NCI-H82 (cell line): ENCODE measurements at regions not wholly inside any gene's neighbourhood (a gene's known extent, or its start where the extent isn't known, plus 50 kb on each side); places are given as distances from the start of the nearest gene placed in this dataset.
"Not testable (repeated sequence)": the region's sequence is repeated elsewhere in the genome, so short reads cannot be mapped to it uniquely, and the experiment has no call there.

Experiments
- DNase-seq: peaks from one replicate; lab custom pipeline; 2025; lab: John Stamatoyannopoulos, UW

DNA sequence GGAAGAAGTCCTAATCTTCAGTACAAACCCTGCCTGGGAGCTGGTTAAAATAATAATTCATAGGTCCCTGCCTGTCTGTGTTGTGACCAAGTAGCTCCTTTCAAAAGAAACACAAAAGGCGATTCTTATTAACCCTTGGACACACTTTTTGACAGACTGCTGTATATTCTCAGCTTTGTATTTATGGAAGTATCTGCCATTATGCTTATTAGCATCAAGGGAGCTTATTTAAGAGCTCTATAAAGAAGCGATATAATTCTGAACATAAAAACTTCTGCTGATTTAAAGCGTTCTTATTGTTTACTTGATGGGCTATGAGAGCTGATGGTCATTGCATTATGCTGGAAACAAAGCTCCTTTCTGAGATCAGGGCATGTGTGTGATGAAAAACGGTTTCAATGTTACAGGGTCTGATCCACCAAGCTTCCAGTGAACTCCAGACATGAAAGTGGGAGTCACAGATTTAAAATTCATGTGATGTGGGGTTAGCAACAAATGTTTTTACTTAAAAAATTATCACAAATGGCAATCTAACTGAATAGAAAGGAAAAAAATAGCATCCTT is 181.8 kb upstream of the PDE10A start:
- DNase-seq, result no peak

DNA sequence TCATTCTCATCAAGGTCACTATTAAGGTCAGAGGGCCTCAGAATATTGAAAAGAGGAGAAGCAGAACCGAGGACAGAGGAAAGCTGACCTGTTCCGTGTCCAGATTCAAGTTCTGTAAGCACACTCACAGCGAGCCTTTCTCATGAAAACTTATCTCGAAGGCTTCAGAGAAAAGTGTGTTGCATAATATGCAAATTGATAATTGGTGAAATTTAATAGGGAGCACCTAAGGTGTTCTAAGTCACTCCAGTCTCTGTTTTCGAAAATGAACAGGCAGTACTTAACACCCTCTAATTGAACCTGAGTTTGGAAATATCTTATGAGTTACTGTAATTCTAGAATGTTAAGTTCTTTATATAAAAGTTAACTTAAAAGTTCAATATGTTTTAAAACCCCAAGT is 181.2 kb upstream of the PDE10A start:
- no peak for DNase-seq

DNA sequence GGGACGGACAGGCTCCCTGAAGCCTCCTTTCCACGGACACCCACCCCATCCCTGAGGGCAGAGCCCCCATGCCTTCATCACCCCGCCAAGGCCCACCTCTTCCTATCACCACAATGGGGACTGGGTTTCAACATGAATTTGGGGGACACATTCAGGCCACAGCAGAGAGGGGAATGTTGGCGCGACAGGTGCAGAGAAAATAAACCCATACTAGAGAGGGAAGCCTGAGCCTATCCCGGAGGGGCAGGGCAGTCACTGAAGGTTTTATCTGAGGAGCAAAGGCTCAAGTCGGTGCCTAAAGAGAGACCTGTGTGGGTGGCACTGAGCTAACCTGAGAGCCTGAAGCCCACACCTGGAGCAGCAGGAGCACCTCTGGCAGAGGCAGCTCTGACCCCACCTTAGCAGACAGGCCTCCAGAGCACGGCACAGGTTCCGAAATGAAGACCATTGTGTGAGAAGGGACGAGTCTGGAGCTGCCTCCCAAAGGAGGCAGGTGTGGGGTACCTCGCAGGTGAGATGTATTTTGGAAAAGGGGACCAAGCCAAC is 180.6 kb upstream of the PDE10A start:
- DNase-seq, result no peak

DNA sequence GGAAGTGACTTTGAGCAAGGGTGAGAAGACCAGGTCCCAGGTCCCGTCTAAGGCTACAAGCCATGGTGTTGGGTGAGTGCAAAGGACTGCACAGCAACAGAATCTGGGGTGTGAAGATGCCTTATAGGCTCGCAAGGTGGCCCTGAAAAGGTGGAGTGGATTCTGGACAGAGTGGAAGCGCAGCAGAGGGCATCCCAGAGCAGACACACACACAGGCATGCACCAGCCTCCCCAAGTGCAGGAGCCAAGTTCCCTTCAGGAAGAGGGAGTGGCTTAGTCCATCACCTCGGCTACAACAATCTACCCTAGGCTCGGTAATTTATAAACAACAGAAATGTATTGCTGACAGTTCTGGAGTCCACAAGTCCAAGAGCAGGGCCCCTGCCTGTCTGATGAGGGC is 180.1 kb upstream of the PDE10A start:
- DNase-seq, result no peak

DNA sequence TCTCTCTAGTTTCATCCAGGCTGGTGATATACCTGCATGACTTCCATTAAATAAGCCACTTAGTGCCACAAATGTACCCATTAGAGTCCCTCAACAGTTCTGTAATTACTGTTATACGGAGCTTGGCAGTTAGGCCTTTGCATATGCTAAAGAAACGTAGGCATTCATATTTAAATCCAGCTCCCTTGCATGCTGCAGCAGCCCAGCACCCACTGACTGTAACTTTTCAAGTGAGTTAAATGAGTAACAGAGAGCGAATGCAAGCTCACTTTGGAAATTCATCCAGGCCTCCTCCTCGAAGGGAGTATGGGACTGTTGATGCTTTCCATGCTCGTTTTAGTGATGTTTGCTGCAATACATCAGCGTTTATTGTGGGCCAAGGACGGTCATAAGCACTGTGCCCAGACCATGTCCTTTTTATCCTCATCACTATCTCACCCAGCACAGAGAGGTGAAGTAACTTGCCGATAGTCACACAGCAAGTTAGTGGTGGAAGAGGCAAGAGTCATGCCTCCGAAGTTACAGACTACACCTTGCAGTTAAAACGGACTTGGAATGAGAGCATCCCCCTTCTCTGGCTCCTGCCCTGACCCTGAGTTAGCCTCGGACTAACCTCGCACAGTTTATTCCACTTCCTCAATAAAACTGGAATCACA is 179.4 kb upstream of the PDE10A start:
- no peak for DNase-seq

DNA sequence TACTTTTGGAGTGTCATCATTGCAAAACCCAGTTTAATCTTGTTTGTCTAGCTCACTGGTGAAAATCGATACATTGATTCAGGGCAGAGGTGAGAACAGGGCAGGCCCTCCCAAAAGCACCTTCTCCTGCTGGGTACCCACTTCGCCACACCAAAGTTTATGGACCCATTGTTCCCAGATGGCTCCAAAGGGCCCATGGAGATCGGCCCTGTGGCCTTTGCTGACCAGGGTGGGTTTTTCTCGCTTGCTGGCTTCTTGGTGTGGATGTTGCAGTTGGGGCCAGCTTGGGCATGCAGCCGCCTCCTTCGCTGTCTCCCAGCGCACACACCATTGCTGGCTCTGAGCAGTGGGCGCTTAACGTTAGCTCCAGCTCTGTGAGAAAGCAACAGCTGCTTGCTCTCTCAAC is 178.1 kb upstream of the PDE10A start:
- no peak for DNase-seq

DNA sequence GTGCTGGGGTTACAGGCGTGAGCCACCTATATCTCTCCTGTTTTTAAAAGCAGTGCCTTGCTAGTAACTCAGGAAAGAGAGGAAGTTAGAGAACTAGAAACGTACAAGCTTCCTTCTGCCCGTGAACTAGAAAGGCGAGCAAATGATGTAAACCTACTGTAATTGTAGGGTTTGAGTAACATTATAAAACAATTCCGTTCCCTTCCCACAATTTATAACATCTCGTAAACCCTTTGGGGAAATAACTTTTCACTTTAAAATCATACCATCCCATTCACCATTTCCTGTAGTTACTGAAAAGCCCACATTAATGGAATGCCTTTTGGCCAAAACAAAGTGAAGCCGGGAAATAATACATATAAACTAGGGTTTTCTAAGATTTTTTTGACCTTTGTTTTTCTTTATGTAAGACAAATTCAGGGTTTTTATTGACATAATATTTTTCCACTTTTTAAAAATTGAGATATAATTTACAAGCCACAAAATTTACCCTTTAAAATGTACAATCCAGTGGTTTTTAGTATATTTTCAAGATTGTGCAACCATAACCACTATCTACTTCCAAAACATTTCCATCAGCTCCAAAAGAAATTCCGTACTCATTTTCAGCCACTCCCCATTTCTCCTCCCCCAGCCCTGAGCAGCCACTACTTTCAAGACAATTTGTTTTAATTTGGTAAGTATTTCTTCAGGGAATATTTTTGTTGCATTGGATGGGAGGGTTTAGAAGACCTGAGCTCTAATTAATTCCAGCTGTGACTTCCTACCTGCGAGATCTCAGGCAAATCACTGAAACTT is 175.1 kb upstream of the PDE10A start:
- no peak for DNase-seq

DNA sequence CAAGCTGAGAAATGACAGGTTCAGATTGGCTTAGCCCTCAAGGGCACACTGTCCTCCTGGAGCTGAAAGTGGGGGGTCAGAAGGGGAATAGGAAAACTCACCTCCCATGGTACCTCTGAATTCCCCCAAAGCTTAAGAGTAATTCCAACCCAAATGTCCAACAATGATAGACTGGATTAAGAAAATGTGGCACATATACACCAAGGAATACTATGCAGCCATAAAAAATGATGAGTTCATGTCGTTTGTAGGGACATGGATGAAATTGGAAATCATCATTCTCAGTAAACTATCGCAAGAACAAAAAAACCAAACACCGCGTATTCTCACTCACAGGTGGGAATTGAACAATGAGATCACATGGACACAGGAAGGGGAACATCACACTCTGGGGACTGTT is 173.6 kb upstream of the PDE10A start:
- not testable (repeated sequence) for DNase-seq

DNA sequence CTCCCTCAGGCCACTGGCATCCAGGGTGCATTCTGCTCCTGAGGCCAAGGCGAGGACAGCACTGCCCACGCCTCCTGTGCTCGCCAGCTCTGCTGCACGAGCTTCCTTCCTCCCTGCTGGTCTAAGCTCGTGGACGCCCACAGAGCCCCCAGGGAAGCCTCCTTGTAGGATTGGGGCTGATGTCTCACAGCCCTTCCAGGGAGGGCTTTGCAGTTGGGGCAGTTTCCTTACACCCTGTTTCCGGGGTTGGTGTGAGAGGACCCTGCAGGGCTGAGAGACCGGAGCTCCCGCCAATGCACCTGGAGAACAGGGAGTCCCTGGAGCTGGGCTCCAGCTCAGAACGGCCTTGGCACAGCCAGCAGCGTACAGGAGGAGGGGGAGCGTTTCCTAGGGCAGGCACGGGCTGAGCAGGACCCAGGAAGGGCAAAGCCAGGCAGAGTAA is 172.4 kb upstream of the PDE10A start:
- no peak for DNase-seq

DNA sequence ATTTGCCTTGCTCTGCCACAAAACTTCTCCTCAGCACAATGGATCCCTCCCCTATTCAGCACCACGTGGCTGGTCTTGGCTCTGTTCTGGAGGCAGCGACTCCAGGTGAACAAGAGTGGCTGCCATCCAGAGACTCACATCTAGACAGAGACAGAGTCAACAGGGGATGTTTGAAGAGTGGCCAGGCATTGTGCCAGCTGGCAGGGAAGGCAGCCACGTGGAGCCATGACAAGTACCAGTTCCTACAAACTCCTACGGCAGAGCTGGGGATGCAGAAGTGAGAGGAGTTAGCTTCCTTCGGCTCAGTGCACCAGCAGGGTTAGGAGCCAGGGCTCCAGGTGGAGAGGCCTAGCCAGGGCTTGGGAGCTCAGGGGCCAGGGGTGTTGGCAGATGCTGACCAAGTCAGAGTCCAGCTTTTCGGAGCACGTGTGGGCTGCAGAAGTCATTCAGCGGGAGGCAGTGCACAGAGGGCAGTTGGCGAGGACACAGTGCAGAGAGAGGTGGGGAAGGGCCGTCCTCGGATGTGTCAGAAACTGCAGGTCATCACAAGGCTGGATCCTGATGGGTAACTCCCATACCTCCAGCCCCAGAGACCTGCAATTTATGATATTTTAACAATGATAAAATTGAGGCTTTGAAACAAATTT is 171.7 kb upstream of the PDE10A start:
- no peak for DNase-seq

DNA sequence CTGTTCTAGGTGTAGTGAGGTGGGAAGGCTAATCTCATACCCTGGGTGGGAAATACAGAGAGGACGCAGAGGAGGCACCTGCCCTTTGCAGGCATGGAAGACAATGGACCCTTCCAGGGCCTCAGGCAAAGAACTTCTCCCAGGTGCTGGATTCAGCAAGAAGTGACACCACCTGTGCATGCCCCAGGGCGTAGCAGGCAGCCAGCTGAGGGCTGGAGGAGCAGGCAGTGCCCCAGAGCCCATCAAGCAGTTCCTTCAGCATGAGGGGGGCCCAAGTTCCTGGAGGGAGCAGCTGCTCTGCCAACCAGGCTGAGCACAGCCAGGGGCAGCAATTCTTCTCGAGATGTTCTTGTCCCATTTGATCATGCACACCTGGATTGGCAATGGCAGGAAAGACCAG is 170.3 kb upstream of the PDE10A start:
- DNase-seq, result no peak

DNA sequence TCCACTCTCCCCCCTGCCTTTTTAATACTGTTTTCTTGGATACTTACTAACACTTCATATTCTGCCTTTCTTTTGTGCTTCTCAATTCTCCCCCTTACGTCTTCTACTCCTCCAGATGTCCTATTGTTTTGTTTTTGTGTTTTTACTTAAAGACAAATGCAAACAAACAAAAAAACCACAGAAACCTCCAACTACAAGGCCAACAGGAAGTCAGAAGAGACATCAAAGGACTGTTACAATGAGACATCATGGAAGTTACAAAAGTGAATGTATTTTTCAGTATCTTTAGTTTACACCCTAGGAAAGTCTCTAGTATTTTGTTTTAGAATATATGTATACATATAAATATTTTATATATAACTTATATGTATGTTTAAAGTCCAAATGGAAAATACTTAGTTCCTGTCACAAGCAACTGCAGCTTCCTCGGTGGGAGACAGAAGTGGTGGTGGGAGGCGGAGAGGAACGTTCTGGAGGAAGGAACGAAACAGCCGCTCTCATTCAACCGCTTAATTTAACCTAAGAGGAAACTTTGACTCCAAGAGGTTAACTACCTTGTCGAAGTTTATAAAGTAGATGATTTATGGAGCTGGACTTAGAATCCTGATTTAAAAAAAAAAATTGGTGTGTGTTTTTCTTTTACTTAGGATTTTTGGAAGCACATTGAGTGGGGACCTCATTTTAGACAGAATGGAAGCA is 168.9 kb upstream of the PDE10A start:
- DNase-seq, result no peak

DNA sequence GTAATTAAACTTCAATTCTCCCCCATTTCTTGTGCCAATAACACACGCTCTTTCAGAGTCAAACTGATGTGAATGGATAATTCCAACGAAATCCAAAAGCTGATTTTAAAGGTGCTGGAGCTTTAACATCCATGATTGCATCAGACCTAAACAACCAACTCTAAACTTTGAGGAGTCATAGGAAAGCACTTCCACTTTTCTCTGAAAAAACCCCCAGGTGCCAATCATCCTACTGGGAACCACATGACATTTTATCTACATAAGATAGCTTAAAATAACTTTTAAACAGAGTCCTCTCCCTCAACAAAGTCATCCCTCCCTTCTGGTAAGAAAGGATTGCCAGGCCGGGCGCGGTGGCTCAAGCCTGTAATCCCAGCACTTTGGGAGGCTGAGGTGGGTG is 167.7 kb upstream of the PDE10A start:
- DNase-seq, result no peak

DNA sequence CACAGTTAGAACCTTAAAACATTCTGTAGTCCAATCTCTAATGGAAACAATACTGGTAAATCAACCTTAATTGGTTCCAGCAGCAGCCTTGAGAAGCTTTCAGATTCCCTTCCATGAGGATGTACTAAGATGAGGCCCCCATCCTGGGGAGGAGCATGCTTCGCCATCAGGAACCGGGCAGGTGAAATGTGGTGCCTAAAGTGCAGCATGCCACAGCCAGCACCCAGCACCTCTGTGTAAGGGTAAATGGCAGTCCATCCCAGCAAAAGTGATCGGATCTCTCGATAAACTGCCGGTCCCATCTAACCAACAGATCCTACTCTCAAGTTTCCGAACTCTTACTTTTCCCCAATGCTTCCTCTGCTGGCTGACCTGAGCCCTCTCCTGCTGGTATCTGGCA is 166.3 kb upstream of the PDE10A start:
- DNase-seq, result no peak

DNA sequence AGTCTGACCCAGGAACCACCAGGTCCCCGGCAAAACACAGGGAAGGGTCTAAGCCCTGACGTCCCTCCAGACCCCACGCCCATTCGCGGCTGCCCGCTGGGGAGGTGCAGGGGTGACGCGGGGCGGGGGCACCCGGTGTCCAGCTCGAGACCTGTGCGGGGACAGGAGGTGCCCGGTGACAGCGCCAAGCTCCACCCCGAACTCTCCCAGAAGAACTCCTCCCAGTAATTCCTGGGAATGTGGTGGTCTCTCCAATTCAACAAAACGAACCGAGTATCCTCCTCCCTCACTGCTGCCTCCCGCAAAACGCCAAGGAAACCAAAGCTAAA is 164.1 kb upstream of the PDE10A start:
- no peak for DNase-seq

DNA sequence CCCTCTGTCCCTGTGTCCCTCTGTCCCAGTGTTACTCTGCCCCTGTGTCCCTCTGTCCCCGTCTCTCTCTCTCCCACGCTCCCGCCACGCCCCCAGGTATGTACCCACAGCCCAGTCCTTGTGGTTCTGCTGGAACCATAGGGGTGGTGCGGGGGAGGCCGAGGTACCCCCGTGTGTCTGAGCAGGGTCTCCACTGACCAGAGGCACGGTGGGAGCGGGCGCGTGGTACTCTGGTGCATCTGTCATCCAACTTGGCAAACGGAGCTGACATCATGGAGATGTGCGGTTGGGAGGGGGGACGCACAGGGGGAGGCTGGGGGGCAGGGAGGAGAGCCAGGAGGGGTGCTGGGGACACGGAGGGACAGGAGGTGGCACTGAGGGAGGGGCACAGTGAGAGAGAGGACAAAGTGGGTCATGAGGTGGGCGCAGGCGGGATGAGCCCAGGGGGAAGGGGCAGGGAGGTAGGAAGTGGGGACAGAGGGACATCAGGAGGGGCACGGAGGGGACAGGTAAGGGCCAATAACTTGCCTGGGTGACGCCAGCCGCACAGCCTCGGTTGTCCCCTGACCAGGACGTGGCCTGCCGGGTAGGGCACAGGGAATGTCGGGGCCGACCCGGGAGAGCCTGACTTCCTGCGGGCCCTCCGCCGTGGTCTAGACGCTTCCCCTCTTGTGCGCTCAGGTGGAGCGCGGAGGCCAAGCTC is 163.6 kb upstream of the PDE10A start:
- DNase-seq, result no peak

DNA sequence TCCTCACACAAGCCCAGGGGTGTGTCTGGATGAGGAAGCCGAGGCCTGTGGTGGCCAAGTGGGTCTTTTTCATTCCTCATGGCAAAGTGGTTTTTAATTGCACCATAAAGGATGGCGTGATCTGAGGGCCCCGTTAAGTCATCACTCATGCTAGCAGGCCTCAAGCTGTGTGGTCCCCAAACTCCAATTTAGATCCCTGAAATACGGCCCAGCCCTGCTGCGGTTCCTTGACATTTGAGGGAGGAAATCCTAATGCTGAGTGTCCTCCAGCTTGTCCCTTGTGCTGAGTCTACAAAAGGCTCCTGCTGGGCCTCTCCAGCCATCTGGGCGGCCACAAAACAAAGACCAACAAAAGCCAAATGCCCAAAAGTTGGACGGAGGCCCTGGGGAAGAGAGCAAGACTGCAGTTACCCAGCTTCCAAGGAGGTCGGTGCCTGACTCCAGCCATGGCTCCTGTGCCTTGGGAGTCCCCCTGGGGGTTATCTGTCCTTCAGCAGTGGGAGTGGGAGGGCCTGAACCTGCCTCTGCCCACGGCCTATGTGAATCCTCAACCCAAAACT is 162.3 kb upstream of the PDE10A start:
- no peak for DNase-seq

DNA sequence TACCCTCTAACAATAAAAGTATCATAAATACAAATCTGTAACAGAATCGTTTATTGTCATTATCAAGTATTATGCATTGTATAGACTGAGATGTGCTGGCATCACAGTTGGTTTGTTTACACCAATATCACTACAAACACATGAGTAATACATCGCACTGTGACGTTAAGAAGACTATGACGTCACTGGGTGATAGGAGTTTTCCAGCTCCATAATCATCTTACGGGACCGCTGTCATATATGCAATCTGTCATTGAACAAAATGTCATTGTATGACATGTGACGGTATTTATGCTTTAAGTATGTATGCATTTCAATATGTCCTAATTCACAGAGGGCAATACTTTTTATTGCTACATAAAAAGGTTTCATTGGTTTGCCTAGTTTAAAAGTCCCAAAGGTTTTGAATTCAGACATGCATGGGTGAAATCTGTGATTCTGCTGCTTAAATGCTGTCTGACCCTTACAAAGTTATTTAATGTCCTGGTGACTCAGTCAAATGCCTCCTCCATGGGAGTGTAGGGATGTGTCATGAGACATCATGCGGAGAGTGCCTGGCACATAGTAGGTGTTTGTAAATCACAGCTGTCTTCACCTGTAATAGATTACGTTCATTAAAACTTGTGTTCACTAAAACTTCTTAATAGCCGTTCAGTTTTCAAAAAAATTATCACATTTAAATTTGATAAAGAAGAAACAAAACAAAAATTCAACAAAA is 160.7 kb upstream of the PDE10A start:
- no peak for DNase-seq

DNA sequence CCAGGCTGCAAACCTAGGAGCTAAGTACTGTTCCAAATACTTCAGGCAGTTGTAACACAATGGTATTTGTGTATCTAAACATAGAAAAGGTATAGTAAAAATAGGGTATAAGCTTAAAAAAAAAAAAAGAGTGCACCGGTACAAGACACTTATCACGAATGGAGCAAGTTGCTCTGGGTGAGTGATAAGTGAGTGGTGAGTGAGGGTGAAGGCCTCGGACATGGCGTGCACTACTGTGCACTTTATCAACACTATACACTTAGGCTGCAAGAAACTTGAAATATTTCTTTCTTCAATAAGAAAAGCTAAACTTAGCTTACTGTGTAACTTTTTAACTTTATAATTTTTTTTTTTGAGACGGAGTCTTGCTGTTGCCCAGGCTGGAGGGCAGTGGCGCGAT is 159.5 kb upstream of the PDE10A start:
- no peak for DNase-seq

DNA sequence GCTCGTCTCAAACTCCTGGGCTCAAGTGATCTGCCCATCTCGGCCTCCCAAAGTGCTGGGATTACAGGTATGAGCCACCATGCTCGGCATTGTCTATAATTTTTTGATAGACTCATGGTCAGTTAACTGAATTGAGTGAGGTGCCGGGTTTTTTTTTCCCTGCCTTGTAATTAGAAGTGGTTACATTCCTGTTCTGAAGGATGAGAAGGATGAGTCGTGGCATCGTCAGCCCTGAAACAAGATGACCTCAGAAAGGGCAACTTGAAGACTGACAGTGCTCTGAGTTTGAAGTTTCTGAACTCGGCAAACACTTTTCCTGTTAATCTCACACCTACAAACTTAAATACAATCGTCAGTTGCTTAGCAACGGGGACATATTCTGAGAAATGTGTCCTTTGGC is 158.7 kb upstream of the PDE10A start:
- DNase-seq, result no peak

DNA sequence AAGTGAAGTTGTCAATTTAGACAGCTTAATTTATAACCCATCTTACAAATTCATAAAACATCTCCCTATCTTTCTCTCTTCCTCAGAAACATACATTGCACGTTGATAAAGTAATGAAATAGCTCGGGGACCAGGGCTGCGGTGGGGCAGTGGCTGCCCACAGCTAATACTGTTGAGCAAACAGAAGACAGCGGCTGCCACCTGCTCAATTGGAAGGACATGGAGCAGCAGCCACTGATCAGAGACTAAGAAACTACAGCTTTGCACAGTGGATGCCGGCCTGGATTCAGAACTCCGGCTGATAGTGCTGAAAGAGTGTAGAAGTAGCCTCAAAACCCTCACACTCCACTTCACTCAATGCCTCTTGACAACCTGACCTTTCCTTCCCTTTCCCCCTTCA is 157.9 kb upstream of the PDE10A start:
- DNase-seq, result no peak
